ENCODE measurements at regions not wholly inside any gene's neighbourhood (a gene's known extent, or its start where the extent isn't known, plus 50 kb on each side); places are given as distances from the start of the nearest gene placed in this dataset.

DNA sequence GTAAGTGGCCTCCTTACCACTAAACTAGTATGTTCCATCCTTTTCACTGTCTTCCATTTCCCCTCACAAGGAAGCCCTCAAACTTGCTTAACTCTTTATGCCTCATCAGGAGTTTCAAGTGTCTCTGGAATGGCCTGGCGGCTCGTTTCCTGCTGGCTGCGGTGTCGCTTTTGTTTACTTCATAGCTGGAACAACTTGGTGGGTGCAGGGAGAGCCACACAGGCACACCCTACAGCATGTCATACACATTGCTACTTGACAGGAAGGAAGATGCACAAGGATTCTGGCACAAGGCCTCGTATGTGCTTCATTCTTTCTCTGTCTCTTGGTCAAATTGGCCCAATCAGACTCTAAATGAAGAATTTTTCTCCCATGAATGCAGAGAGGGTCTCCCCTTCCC is 488.3 kb downstream of the FOXO1 start:
- DNase-seq: no peak

DNA sequence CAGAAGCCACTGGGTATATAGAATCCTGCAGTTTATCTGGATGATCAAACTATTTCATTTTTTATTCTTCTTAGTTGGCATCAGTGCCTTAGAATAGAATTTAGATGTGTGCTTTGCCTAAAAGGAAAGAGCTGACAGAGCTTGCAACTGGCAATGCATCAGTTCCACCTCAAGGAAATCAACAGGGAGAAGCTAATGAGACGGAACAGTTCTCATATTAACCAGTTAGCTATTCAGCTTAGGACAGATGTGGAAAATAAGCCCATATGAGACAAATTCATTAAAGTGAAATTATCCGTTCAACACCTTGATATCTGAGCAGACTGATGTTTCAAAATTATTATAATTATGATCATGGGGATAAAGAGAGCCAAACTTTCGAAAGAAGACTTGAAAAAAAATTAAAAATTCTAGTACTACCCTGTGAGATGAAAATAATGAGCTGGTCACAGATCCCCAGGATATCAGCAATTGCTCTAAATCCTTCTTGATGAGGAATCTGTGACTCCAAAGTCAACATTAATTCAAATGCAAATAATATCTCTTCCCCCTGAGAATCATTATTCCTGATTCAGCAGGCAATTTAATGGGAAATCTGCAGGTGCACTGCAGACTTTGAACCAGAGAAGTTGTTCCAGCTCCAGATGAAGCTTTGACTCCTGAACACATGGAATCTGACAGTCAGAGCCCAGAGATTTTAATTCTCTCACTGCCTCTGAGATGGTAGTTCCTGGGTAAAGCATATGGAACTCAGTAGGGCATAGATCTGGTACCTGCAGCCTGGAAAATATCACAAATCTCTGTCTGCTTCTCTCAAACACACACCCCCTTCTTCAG is 486.8 kb downstream of the FOXO1 start:
- DNase-seq: no peak

DNA sequence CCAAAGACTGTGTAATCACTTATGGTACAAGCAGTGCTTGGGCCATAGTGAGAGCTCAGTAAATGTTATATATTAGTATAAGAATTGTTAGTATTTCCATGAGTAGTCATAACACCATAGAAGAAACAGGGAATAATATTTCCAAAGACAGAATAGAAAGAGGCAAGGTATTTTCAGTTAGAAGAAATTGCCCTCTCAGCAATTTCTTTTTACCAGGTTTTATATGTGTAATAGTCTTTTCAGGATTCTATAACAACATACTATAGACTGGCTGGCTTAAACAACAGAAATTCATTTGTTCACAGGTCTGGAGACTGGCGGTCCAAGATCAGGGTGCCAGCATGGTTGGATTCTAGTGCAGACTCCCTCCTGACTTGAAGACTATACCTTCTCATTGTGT is 485.7 kb downstream of the FOXO1 start:
- DNase-seq: no peak

DNA sequence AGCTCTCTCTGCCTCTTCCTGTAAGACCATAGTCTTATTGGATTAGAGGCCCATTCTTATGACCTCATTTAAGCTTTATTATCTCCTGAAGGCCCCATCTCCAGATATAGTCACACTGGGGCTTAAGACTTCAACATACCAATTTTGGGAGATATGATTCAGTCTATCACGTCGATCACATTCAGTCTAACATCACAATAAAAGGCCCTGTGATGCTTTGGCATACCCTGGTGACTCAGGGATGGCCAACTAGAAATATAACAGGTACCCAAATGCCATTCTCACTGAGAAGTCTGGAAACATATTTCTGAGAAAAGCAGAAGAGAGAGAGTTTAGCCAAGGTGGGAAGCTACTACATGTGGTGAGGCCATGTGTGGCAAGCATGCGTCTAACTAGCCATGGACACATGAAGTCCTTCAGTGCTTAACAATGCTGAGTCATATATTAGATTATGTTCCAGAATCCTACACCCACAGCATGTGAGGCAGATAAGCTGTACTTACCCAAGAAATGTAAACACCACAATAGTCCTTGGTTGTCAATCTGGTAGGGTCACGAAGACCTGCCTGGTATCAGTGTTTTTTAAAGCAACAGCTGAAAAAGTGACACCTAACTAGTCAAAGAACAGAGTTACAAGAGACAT is 485.1 kb downstream of the FOXO1 start:
- no peak for DNase-seq

DNA sequence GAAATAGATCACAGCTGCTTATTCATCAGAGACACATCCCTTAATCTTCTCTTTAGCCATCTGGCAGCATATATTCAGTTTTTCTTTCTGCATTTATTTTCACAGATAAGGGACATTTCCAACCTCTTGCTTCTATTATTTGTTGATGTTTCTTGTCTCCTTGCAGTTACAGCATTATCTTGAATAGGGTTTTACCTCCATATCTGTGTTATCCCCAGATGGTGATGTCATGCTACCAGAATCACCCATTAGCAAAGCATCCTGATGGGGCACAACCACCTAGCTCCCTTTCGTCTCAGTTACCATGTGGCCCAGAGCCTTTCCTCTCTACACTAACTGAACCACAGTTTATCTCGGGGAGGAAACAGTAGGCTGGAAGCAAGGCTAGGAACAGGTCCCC is 483.9 kb downstream of the FOXO1 start:
- no peak for DNase-seq

GRCh38 chr13:40185414-40185813 is 481.0 kb downstream of the FOXO1 start:
- DNase-seq: no peak

GRCh38 chr13:40186041-40186440 is 480.4 kb downstream of the FOXO1 start:
- no peak for DNase-seq

DNA sequence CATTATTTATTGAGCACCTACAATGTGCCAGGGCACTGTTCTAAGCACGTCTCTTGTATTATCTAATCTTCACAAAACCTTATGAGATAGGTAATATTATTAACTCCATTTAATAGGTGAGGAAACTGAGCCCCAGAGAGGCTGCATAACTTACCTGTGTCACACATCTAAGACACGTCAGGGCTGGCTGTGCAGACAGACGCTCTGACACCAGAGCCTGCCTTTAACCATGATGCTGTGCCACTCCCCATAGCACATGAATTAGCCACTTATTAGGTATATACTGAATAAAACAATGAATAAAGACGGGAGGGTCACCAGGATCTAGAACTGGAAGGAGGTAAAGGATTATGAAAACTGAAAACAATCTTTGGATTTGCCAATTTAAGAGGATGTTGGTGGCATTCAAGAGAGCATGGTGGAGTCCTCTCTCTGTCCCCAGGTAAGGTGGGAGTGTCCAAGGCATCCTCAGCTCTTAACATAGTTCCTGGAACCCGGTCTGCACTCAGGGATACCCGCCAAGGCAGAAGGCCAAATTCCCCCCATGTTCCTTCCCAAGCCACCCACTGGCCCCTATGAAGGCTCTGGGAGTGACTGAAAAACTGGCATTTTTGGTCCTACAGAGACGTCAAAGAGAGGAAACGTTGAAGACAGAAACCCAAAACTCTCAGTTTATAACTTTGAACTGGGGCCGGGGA is 479.7 kb downstream of the FOXO1 start:
- DNase-seq: no peak

DNA sequence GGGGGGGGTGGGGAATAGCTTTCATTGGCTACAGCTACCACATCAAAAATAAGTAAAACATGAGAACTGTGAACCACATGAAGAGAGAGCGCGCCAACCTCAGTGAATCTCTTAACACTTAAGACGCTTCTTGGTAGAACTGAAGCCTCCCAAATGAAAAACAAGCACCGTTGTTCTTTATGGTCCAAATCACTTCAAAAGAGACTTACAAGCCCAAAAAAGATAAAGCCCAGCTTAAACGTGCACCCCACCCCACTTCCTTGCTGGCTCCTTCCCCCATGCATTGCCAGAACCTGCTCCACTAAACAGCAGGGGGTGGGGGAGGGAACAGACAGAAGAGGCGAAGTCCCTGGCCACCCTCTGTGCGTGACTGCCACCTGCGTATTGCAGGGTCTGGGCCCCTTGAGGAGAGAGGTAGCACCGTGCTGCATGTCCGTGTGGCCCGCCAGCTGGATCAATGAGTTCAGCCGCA is 479.1 kb downstream of the FOXO1 start:
- peak; percentile 50 for DNase-seq

DNA sequence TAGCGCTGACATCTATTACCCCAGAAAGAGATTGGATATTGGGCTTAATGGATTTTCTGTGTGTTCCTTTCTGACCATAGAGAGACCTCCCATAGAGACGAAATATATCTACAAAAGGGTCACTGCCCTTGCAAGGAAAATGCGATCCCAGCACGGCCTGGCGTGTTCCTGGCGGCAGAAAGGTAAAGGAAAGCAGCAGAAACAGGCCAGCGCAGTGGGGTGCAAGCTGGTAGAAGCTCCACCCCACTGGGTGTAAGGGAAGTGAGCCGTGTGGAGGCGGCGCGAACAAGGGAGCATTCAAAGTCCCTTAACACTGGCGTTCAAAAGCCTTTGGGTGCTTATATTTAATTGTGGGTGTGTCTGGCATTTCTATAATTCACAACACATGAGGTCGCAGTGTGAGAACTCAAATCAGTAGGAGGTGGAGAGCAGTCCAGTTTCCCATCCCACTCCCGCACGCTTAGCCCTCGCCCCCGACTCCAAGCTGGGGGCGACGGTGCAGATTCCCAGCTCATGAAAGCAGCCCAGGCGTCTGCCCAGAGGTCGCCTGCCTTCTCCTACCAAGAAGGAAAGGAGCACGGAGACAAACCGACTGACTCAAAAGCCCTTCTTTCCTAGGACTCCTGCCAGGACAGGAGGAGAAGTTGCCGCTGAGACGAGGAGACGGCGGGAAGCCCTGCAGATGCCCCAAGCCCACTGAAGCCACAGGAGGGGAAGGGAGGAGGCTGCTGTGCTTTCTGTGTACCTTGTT is 478.4 kb downstream of the FOXO1 start:
- DNase-seq: peak; percentile 43

GRCh38 chr13:40189426-40189825 is 477.0 kb downstream of the FOXO1 start:
- DNase-seq: no peak

- no peak for DNase-seq
Measured at GRCh38 chr13:40189898-40190630, 476.4 kb downstream of the FOXO1 start.

- peak; percentile 57 for DNase-seq
Measured at GRCh38 chr13:40190641-40191100, 475.8 kb downstream of the FOXO1 start.

GRCh38 chr13:40191186-40191980 is 475.1 kb downstream of the FOXO1 start:
- no peak for DNase-seq

- DNase-seq: no peak
Measured at GRCh38 chr13:40192452-40192851, 474.0 kb downstream of the FOXO1 start.

DNA sequence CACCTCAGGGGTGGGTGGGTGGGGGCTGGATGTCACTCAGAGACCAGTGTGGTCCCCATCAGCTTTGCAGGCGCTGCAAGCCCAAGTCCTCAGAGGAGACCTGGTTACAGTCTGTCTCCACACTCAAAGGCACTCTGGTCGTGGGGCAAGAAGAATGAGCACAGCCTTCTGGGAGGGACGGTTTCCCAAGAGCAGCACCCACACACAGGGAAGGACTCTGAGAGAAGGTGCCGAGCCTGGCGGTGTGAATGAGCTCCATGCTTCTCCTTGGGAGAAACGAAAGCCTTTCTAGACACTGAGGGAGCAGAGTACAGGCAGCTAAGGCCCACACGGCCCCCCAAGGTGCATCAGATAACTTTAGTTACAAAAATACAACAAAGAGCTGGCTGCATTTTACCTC is 473.6 kb downstream of the FOXO1 start:
- DNase-seq: no peak

DNA sequence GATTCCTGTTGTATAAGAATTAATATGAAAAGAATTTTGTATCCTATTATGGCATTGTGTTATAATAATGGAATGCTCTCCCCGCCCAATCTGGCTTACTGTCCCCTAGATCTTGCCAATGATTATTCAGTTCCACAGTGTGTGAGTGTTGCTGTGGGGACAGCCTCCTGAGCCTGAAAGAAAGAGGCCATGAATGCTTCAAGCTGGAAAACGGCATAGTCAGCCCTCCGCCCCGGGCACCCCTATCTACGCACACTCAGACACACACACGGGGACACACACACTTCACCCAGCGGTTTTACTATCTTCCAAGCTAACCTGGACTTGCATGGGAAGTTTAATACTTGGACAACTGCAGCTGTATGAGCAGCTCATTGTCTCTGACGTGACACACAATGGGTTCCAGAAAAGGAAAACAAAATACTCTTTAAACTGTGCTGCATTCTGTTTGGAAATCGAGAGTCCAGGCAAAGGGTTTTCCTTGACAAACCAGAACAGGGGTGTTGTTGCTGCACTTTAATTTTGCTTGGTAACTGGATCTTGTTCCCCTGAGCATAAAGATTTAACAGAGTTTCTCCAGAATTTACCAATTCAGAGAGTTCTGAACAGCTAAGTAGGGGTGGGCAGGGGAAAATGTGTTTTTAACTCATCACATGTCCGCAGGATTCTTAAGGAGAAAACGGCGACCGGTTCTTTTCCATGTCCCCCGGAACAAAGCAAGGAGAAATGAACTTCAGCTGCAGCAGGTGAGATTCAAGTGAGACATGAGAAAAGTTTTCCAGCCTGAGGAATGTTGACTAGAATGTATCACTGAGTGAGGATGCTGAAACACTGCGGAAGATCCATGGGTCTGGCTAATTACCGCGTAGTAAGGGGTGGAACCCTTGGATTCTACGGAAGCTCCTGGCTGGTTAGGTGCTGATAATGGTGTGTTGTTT is 472.9 kb downstream of the FOXO1 start:
- no peak for DNase-seq

GRCh38 chr13:40194224-40194806 is 472.1 kb downstream of the FOXO1 start:
- DNase-seq: no peak

DNA sequence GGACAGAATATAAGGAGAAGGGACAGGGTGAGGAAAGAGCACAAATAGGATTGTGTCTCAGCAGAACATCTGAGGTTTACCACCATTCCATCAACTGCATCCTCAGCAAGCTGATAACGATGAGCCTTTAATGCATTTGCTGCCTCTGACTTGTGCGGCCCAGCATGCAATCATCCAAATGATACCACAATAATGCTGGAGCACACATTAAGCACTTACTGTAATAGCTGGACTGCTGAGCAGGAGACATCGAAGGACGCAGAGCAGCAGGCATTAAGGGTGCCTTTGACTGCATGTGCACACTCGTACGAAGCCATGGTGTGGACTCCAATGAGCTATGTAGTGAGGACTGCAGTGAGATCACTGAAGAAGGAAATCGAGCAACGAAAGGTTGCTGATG is 469.4 kb downstream of the FOXO1 start:
- no peak for DNase-seq
